DOHH2 (cell line): ENCODE measurements at regions not wholly inside any gene's neighbourhood (a gene's known extent, or its start where the extent isn't known, plus 50 kb on each side); places are given as distances from the start of the nearest gene placed in this dataset.

Experiments used
- H3F3A ChIP-seq: fragments of 200-600 bp; sonication (generic), shearing (Covaris generic); 2 replicates; pipeline ENCODE4 v1.6.0; 2016; ENCODE audit warnings: antibody characterized with exemption, mild to moderate bottlenecking; ENCODE audit not compliant: control insufficient read depth, insufficient read depth
- H3K27ac ChIP-seq: fragments of 200-600 bp; sonication (generic); 2 replicates; pipeline ENCODE4 v1.5.1; 2014; ENCODE audit warnings: low read depth, mild to moderate bottlenecking, low read length, moderate library complexity
- H3K27me3 ChIP-seq: fragments of 200-600 bp; sonication (generic); 2 replicates; pipeline ENCODE4 v1.6.1; 2014; ENCODE audit warnings: mild to moderate bottlenecking, low read length, mixed read lengths; ENCODE audit not compliant: control insufficient read depth
- H3K36me3 ChIP-seq: fragments of 200-600 bp; sonication (generic); 2 replicates; pipeline ENCODE4 v1.6.1; 2014; ENCODE audit warnings: mild to moderate bottlenecking, low read length, moderate library complexity, mixed read lengths; ENCODE audit not compliant: control insufficient read depth
- H3K4me1 ChIP-seq: fragments of 200-600 bp; sonication (generic); 2 replicates; pipeline ENCODE4 v1.6.1; 2014; ENCODE audit warnings: mild to moderate bottlenecking, low read length, mixed read lengths; ENCODE audit not compliant: control insufficient read depth
- H3K4me2 ChIP-seq: fragments of 200-600 bp; sonication (generic); 2 replicates; pipeline ENCODE4 v1.6.0; 2014; ENCODE audit warnings: mild to moderate bottlenecking, low read length, moderate library complexity
- H3K4me3 ChIP-seq: fragments of 200-600 bp; sonication (generic); 2 replicates; pipeline ENCODE4 v1.5.1; 2014; ENCODE audit warnings: mild to moderate bottlenecking, low read length, mixed read lengths
- H3K79me2 ChIP-seq: fragments of 200-600 bp; sonication (generic); 2 replicates; pipeline ENCODE4 v1.6.1; 2014; ENCODE audit warnings: mild to moderate bottlenecking, low read length, mixed read lengths; ENCODE audit not compliant: control insufficient read depth
- H3K9me2 ChIP-seq: fragments of 200-600 bp; sonication (generic); replicated peaks from 2 replicates; pipeline ENCODE4 v1.6.1; 2014; ENCODE audit warnings: mild to moderate bottlenecking, low read length, mixed read lengths; ENCODE audit not compliant: control insufficient read depth
- H3K9me3 ChIP-seq: fragments of 200-600 bp; sonication (generic); 2 replicates; pipeline ENCODE4 v1.6.1; 2014; ENCODE audit warnings: antibody characterized with exemption, low read length, mixed read lengths; ENCODE audit not compliant: control insufficient read depth, insufficient read depth
- H4K20me1 ChIP-seq: fragments of 200-600 bp; sonication (generic); 2 replicates; pipeline ENCODE4 v1.6.0; 2014; ENCODE audit warnings: low read depth, mild to moderate bottlenecking, antibody characterized with exemption, low read length, moderate library complexity; ENCODE audit not compliant: control insufficient read depth, insufficient read depth
- CTCF ChIP-seq: fragments of 200-600 bp; sonication (generic); IDR thresholded peaks from one replicate; pipeline ENCODE4 v1.5.1; 2014; ENCODE audit warnings: antibody characterized with exemption, mild to moderate bottlenecking, low read depth, low read length; ENCODE audit not compliant: poor library complexity, severe bottlenecking
- EZH2phosphoT487 ChIP-seq: fragments of 200-600 bp; sonication (generic); IDR thresholded peaks from 2 replicates; pipeline ENCODE4 v1.6.1; 2017; ENCODE audit warnings: borderline replicate concordance, mild to moderate bottlenecking, antibody characterized with exemption, low read length, moderate library complexity, mixed read lengths

- no peaks in the 10 kb centered on the region for H3K36me3 ChIP-seq
- no peak overlapping the region for H3K4me2 ChIP-seq
- H3F3A ChIP-seq = no peaks in the 10 kb centered on the region
- H3K27me3 ChIP-seq = no peaks in the 10 kb centered on the region
- no peaks in the 10 kb centered on the region for H3K9me3 ChIP-seq
- TF ChIP-seq EZH2phosphoT487 (no peak), CTCF (no peak)
- H4K20me1 ChIP-seq = no peaks in the 10 kb centered on the region
- no peaks in the 10 kb centered on the region for H3K79me2 ChIP-seq
- H3K9me2 ChIP-seq = no peaks in the 10 kb centered on the region
- no peak overlapping the region for H3K4me3 ChIP-seq
- no peak overlapping the region for H3K27ac ChIP-seq
- H3K4me1 ChIP-seq = no peaks in the 10 kb centered on the region
These were observed 345.1 kb downstream of the SAMD5 start for GRCh38 chr6:147853574-147853973.

GRCh38 chr6:147855803-147856482 lies 347.5 kb downstream of the SAMD5 start:
- no peaks in the 10 kb centered on the region for H3K4me1 ChIP-seq
- no peak overlapping the region for H3K4me2 ChIP-seq
- H3K27ac ChIP-seq = no peak overlapping the region
- no peaks in the 10 kb centered on the region for H3F3A ChIP-seq
- H3K9me3 ChIP-seq = no peaks in the 10 kb centered on the region
- H4K20me1 ChIP-seq = no peaks in the 10 kb centered on the region
- no peak overlapping the region for H3K4me3 ChIP-seq
- H3K27me3 ChIP-seq = no peaks in the 10 kb centered on the region
- TF ChIP-seq CTCF (no peak), EZH2phosphoT487 (no peak)
- H3K36me3 ChIP-seq = no peaks in the 10 kb centered on the region
- H3K9me2 ChIP-seq = no peaks in the 10 kb centered on the region
- H3K79me2 ChIP-seq = no peaks in the 10 kb centered on the region

- H3K27ac ChIP-seq = no peak overlapping the region
- no peak for TF ChIP-seq CTCF
- no peak for TF ChIP-seq EZH2phosphoT487
- H3K79me2 ChIP-seq = no peaks in the 10 kb centered on the region
- no peak overlapping the region for H3K4me3 ChIP-seq
- no peaks in the 10 kb centered on the region for H3K4me1 ChIP-seq
- H3K36me3 ChIP-seq = no peaks in the 10 kb centered on the region
- H3K27me3 ChIP-seq = no peaks in the 10 kb centered on the region
- H3K9me3 ChIP-seq = no peaks in the 10 kb centered on the region
- H3K9me2 ChIP-seq = no peaks in the 10 kb centered on the region
- no peak overlapping the region for H3K4me2 ChIP-seq
- no peaks in the 10 kb centered on the region for H3F3A ChIP-seq
- H4K20me1 ChIP-seq = no peaks in the 10 kb centered on the region
These were observed 348.2 kb downstream of the SAMD5 start for GRCh38 chr6:147856687-147857086.
